Stimulated activated CD4-positive, alpha-beta T cell treated with anti-CD3 and anti-CD28 coated beads, TNF-alpha, amount 100 ng/mL, for 1 hour (primary cell): ENCODE measurements at regions not wholly inside any gene's neighbourhood (a gene's known extent, or its start where the extent isn't known, plus 50 kb on each side); places are given as distances from the start of the nearest gene placed in this dataset.
"Not testable (repeated sequence)": the region's sequence is repeated elsewhere in the genome, so short reads cannot be mapped to it uniquely, and the experiment has no call there.

Experiments used
- DNase-seq, 3 donors: peaks; one replicate each; pipeline ENCODE4 v3.0.0-alpha.2; 2020; ENCODE audit warnings: low read depth in 3 of 3, low spot score in 1 of 3

DNA sequence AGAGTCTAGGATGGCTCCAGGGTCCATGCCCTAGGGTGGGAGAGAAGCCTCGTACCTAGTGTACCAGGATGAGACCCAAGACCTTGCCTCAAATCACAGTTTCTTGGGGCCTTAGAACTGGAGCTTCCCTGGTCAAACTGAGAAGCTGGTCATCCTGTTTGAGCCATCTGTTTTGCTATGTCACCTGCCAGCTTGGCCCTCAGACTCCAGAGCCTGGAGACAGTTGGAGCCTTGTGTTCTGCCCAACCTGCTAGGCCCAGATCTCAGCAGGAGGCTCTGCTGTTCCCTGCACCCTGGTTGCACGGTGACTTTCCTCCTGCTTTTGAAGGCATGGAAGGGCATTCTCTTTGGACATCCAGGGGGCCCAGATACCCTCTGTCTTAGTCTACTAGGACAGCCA, 206.3 kb upstream of the ATP6AP2 start:
- DNase-seq = no peak

DNA sequence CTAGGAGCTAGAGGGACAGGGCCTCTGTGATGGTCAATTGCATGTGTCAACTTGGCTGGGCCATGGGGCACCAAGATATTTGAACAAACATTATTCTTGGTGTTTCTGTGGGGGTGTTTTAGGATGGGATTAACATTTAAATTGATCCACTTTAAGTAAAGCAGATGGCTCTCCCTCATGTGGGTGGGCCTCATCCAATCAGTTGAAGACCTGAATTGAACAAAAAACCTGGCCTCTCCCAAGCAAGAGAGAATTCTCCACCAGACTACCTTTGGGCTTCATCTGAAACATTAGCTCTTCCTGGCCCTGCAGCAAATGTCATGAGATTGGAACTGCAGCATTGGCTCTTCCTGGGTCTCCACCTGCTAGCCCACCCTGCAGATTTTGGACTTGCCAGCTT, 207.1 kb upstream of the ATP6AP2 start:
- no peak for DNase-seq

DNA sequence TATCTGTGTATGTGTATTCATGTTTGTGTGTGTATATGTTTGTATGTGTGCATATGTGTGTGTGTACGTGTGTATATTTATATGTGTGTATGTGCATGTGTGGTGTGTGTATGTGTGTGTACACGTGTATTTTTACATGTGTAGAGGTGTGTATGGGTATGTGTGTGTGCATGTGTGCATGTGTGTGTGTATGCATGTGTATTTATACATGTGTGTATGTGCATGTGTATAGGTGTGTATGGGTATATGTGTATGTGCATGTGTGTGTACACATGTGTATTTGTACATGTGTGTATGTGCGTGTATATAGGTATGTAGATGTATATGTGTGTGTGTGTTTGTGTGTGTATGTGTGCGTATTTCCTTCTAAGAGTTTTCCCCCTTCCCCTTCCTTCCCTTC, 207.7 kb upstream of the ATP6AP2 start:
- no peak for DNase-seq

- no peak for DNase-seq
These were observed 209.4 kb upstream of the ATP6AP2 start for GRCh38 chrX:40371376-40371775.

GRCh38 chrX:40368611-40369061, 212.1 kb upstream of the ATP6AP2 start:
- DNase-seq = no peak

DNA sequence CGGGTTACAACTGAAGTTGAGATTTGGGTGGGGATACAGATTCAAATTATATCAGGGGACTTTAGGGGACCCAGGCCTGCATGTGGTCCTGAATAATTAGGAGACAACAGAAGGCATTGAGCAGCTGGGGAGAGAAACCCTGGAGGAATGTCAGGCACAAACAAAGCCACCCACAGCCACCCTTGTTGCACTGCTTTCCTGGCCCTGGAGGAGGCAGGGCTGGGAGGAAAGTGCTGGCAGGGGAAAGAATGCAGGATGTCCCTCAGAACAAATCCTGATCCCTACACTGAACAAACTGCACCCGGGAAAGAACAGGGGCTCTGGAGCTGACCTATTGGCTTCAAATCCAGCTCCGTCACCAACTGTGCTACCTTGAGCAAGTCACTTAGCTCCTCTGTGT, 214.1 kb upstream of the ATP6AP2 start:
- no peak for DNase-seq

- not testable (repeated sequence) for DNase-seq
These were observed 218.5 kb upstream of the ATP6AP2 start for GRCh38 chrX:40362291-40362690.

DNA sequence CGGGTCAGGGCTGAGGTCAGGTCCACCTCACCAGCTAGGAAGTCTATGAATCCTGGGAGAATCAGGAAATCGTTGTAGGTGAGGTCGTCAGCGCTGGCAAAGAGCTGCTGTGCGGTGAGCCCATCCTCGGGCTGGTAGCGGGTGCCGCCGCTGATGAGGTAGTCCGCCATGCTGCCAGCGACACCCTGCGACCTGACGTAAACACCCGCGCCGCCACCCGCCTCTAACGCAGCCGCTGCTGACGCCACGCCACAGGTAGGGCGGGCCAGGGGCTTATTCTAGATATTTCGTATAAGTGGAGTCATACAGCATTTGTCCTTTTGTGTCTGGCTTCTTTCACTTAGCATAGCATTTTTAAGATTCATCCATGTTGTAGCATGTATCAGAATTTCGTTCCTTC, 220.2 kb upstream of the ATP6AP2 start:
- no peak for DNase-seq

- no peak for DNase-seq
These were observed 221.2 kb upstream of the ATP6AP2 start for GRCh38 chrX:40359593-40359992.

- DNase-seq = no peak
These were observed 221.8 kb upstream of the ATP6AP2 start for GRCh38 chrX:40358994-40359393.

DNA sequence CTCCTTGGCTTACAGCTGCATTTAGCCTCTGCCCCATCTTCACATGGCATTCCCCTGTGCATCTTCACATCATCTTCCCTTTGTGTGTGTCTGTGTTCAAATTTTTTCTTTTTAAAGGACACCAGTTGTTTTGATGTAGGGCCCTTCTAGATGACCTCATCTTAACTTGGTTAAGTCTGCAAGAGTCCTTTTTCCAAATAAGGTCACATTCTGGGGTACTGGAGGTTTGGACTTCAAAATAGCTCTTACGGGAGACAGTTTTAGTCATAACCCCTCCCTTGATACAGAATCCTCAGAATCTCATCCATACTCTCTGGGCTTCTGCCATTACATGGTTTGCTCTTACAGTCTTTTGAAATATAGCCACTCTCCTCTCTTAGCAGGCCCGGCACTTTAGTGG, 231.5 kb upstream of the ATP6AP2 start:
- no peak for DNase-seq

DNA sequence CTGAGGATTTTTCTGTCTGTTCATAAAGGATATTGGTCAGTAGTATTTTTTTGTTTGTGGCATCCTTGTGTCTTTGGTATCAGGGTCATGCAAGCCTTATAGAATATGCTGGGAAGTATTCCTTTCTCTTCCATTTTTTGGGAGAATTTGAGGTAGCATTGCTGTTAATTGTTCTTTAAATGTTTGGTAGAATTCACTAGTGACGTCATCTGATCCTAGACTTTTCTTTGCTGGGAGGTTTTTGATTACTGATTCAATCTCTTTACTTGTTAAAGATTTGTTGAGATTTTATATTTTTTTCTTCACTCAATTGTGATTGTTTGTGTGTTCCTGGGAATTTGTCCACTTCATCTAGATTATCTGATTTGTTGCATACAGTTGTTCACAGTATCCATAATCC, 234.4 kb upstream of the ATP6AP2 start:
- no peak for DNase-seq

GRCh38 chrX:40343319-40343718, 237.5 kb upstream of the ATP6AP2 start:
- DNase-seq = no peak

DNA sequence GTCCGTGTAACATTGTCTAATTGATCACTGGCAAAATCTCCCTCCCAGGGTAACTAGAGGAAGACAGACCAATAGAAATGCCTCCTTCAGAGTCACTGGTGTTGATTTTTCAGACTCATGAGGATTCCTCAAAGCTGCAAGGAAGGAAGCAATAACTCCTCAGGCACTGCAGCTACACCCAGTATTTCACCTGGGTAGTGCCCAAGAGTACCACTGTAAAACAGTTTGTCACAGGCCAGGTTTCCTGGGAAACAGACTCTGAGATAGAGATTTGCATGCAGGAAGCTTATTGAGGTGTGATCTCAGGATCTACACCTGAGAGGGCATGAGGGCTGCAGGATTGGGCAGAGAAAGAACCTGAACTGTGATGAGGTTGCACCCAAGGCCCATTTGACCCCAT, 240.7 kb upstream of the ATP6AP2 start:
- no peak for DNase-seq

- DNase-seq = no peak
These were observed 235.6 kb upstream of the BCOR start for GRCh38 chrX:40333344-40333743.

- no peak for DNase-seq
These were observed 234.0 kb upstream of the BCOR start for GRCh38 chrX:40331762-40332161.

GRCh38 chrX:40331353-40331752, 233.6 kb upstream of the BCOR start:
- no peak for DNase-seq

DNA sequence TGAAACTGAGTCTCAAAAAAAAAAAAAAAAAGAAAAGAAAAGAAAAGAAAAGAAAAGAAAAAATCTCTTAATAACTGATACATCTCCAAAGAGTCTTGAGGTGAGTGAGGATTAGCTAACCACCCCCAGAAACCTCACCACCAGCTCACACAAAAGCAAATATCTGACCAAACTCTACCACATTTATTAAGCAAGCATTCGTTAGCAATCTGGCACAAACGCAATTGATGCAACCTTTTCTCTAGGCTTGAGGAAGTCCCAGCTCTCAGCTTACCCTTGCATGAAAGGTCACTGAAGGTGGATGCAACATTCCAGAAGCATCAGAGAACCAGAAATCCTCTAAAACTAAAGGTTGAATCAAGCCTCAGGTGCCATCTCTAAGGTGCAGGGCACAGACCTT, 231.9 kb upstream of the BCOR start:
- DNase-seq = no peak

- no peak for DNase-seq
These were observed 229.3 kb upstream of the BCOR start for GRCh38 chrX:40327085-40327484.

- no peak for DNase-seq
These were observed 228.6 kb upstream of the BCOR start for GRCh38 chrX:40326186-40326965.

DNA sequence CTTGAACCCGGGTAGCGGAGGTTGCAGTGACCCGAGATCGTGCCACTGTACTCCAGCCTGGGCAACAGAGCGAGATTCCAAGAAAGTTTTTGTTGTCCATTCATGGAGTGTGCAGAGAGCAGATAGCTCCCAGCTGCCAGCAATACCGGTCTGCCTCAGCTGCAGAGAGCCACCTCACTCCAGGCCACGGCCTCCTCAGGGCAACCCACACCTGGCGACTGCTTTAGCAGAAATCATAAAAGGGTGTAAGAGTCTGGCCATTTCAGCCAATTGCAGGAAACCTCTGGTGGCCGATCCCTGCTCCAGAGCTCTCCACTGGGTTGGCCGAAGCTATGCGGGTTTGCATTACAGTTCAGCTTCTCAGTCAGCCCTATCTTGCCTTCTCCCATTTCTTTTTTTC, 227.4 kb upstream of the BCOR start:
- DNase-seq = no peak

DNA sequence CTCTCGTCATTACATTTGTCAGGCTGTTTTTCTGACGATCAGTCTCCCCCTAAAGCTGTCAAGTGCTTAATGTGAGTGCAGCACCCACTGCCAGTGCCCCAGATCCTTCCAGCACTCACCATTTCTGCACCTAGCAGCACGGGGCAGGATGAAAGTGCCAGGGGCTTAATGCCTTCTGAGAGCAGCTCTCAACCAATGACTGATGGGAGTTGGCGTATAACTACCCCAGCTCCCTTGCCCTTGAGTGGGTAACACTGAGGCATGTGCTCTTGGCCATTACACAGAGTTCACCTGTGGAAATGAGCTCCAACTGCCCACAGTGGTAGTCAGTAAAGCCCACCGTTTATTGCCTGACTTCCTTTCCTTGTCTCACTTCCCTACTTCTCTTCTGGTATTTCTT, 226.2 kb upstream of the BCOR start:
- no peak for DNase-seq

DNA sequence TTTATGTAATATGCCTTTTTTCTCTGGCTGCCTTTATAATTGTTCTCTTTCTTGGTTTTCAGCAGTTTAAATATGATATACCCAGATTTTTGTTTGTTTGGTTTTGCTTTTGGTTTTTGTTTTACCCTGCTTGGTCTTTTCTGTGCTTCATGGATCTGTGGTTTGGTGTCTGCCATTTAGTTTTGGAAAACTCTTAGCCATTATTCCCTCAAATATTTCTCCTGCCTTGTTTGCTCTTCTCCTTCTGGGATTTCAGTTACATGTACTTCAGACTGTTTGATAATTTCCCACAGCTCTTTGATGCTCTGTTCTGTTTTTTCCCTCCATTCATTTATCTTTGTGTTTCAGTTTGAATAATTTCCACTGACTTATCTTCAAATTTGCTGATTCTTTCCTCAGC, 223.1 kb upstream of the BCOR start:
- no peak for DNase-seq
